ENCODE measurements at regions not wholly inside any gene's neighbourhood (a gene's known extent, or its start where the extent isn't known, plus 50 kb on each side); places are given as distances from the start of the nearest gene placed in this dataset.

- Histone ChIP-seq H3K27me3 (ENCODE audit: insufficient read depth, low read length) (no peaks in the 10 kb centered on the region), H3K4me1 (ENCODE audit: insufficient read depth, low read length, severe bottlenecking) (no peaks in the 10 kb centered on the region), H3F3A (ENCODE audit: insufficient read depth, low read length) (no peaks in the 10 kb centered on the region), H2AFZ (ENCODE audit: low read length) (no peak overlapping the region), H3K9me3 (ENCODE audit: low read length) (no peaks in the 10 kb centered on the region), H3K9ac (ENCODE audit: low read length) (no peak overlapping the region), H4K20me1 (ENCODE audit: insufficient read depth, low read length) (no peaks in the 10 kb centered on the region), H3K36me3 (ENCODE audit: insufficient read depth, low read length) (no peaks in the 10 kb centered on the region), H3K27ac (ENCODE audit: low read depth, low read length, poor library complexity, severe bottlenecking) (no peak overlapping the region), H3K4me2 (ENCODE audit: low read length) (no peak overlapping the region), H3K4me3 (ENCODE audit: low read depth, low read length, poor library complexity, severe bottlenecking) (no peak overlapping the region), H3K79me2 (ENCODE audit: insufficient read depth, low read length) (no peaks in the 10 kb centered on the region), H3K9me2 (ENCODE audit: low read depth, low read length) (no peaks in the 10 kb centered on the region)
- no peak for TF ChIP-seq EZH2 (IDR thresholded peaks at IDR 0.05; ENCODE audit: borderline replicate concordance, low read length)
- TF ChIP-seq CTCF (IDR thresholded peaks at IDR 0.05; ENCODE audit: low read length), result no peak
Observed at GRCh38 chr6:12394170-12394569, 104.0 kb downstream of the EDN1 start.

GRCh38 chr6:12395898-12396297 is 105.7 kb downstream of the EDN1 start:
- Histone ChIP-seq H3K9me2 (ENCODE audit: low read depth, low read length) (no peaks in the 10 kb centered on the region), H3K9ac (ENCODE audit: low read length) (no peak overlapping the region), H3K27me3 (ENCODE audit: insufficient read depth, low read length) (no peaks in the 10 kb centered on the region), H3K4me1 (ENCODE audit: insufficient read depth, low read length, severe bottlenecking) (no peaks in the 10 kb centered on the region), H3F3A (ENCODE audit: insufficient read depth, low read length) (no peaks in the 10 kb centered on the region), H3K4me2 (ENCODE audit: low read length) (no peak overlapping the region), H3K9me3 (ENCODE audit: low read length) (no peaks in the 10 kb centered on the region), H4K20me1 (ENCODE audit: insufficient read depth, low read length) (no peaks in the 10 kb centered on the region), H3K27ac (ENCODE audit: low read depth, low read length, poor library complexity, severe bottlenecking) (no peak overlapping the region), H3K4me3 (ENCODE audit: low read depth, low read length, poor library complexity, severe bottlenecking) (no peak overlapping the region), H3K79me2 (ENCODE audit: insufficient read depth, low read length) (no peaks in the 10 kb centered on the region), H3K36me3 (ENCODE audit: insufficient read depth, low read length) (no peaks in the 10 kb centered on the region), H2AFZ (ENCODE audit: low read length) (no peak overlapping the region)
- TF ChIP-seq CTCF (IDR thresholded peaks at IDR 0.05; ENCODE audit: low read length) (peak; percentile 17; the same call in 1 of the 2 replicates), EZH2 (IDR thresholded peaks at IDR 0.05; ENCODE audit: borderline replicate concordance, low read length) (no peak)

GRCh38 chr6:12401200-12401599 is 111.0 kb downstream of the EDN1 start:
- Histone ChIP-seq H4K20me1 (ENCODE audit: insufficient read depth, low read length) (no peaks in the 10 kb centered on the region), H3K4me2 (ENCODE audit: low read length) (no peak overlapping the region), H3K9ac (ENCODE audit: low read length) (no peak overlapping the region), H3K9me2 (ENCODE audit: low read depth, low read length) (no peaks in the 10 kb centered on the region), H3K9me3 (ENCODE audit: low read length) (no peaks in the 10 kb centered on the region), H3K79me2 (ENCODE audit: insufficient read depth, low read length) (no peaks in the 10 kb centered on the region), H3F3A (ENCODE audit: insufficient read depth, low read length) (no peaks in the 10 kb centered on the region), H3K4me3 (ENCODE audit: low read depth, low read length, poor library complexity, severe bottlenecking) (no peak overlapping the region), H3K27ac (ENCODE audit: low read depth, low read length, poor library complexity, severe bottlenecking) (no peak overlapping the region), H3K4me1 (ENCODE audit: insufficient read depth, low read length, severe bottlenecking) (no peaks in the 10 kb centered on the region), H3K36me3 (ENCODE audit: insufficient read depth, low read length) (no peaks in the 10 kb centered on the region), H2AFZ (ENCODE audit: low read length) (no peak overlapping the region), H3K27me3 (ENCODE audit: insufficient read depth, low read length) (no peaks in the 10 kb centered on the region)
- TF ChIP-seq CTCF (IDR thresholded peaks at IDR 0.05; ENCODE audit: low read length), result no peak
- no peak for TF ChIP-seq EZH2 (IDR thresholded peaks at IDR 0.05; ENCODE audit: borderline replicate concordance, low read length)
